ENCODE measurements at regions not wholly inside any gene's neighbourhood (a gene's known extent, or its start where the extent isn't known, plus 50 kb on each side); places are given as distances from the start of the nearest gene placed in this dataset.
A peak's percentile ranks its signal among the peaks of the same experiment; 100 is the strongest.
"Not testable (repeated sequence)": the region's sequence is repeated elsewhere in the genome, so short reads cannot be mapped to it uniquely, and the experiment has no call there.

DNA sequence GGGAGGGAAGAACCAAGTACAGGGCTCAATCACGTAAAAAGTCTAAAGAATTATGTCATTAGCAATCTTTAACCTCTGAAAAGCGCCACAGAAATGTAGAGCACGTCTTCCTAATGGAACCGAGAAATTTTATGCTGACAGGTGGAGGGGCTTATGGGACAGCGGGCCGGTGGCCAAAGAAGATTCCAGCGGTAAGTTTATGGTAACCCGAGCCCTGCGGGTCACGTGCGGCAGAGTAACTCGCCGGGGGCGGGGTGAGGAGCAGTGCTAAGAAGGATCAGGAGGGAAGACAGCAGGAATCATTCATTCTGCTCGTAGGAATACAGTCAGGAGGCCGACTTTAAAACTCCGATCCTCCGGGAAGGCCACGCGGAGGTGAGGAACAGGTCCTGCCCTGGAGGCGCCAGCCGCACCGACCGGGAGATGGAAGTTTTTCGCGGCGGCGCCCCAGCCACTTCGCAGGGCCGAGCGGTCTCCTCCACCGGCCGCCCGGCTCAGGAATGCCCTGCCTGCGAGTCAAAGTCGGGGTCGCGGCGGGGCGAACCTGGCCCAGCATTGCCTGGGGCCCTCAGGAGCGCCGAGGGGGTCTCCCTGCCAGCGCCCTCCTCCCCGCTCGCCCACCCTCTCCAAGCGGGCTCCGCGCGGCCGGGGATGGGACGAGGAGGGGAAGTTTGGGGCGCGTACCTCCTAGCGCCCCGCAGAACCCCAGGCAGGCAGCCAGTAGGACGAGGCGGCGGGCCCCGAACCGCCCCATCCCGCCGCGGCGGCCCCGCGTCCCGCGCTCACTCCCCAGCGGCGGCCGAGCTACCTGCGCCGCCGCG, 101.8 kb downstream of the ESM1 start:
- DNase-seq: no peak

GRCh38 chr5:54882841-54883240, 102.6 kb downstream of the ESM1 start:
- DNase-seq: no peak

DNA sequence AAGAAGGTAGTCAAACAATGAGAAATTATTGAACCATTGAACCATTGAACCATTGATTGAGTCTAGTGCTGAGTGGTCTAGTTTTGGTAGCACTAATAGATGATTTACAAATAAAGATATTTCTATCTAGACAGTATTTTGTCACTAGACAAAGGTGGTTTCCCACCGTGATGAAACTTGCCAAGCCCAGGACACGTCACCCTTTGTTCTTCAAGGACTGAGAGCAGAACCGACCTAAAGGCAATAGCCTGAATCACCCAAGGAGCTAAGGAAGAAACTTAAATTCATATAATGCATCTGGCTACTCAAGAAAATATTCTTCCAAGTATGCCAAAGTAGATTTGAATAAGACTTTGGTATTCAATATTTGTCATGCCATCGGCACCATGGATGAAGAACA, 103.3 kb downstream of the ESM1 start:
- DNase-seq: no peak

DNA sequence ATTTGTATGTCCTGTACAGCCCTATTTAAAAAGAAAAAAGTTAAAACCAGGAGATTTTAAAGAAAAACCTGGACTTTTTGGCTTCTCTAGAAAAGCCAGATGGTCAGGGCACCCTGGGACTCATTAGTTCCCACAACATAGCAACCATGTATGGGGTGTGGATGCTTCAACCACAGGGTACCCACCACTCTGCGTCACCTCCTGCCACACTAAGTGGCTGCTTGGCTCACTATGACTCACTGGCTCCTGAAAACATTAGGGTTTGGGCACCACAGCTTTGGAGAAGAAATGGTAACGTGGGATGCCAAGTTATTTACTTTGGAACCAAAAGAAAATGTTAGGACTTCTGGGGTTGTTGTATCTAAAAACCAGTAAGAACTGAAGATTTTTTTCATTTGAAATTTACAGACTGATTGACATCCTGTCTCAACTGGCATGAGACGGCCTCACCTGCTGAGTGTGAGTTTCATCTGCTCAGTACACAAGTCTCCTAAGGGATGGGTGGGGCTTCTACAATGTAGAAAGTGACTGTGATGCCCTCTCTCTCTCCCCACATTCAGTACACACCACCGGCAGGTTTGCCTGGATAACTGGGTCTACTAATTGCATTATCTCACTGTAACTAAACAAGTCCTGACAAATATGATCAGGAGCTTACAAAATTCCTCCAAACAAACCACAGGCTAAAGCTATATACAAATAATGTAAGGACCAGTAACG, 103.9 kb downstream of the ESM1 start:
- DNase-seq: no peak

- DNase-seq: no peak
These were observed 108.4 kb downstream of the ESM1 start for GRCh38 chr5:54876976-54877375.

GRCh38 chr5:54876556-54876955, 108.8 kb downstream of the ESM1 start:
- DNase-seq: no peak

DNA sequence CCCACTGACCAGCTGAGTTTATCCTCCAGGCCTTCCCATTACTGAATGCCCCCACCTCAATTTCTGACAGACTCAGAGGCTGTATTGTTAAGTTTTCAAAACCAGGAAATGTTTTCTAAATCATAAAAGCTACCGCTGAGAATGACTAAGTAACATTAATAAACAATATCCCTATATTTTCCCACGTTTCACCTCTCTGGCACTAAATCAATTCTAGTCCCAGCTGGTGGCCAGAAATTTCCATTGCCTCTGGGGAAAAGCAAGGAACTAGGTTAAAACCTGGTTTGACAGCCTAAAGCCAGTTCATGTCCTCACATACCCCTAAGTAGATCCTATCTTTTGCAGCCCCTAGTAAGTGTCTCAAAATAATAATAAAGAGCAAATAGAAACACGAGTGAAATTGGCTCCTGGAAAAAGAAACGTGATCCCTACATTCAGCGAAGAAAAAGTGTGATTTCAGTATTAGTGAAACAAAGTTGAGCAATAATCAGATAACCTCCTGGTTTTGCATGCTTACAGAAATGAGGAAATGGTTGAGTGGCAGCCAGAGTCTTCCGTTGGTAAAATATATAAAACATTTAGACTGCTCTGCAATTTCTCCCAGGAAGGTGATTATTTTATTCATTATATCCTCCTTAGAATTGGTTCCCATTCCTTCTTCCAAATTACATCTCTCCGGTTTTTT, 110.9 kb downstream of the ESM1 start:
- no peak for DNase-seq

DNA sequence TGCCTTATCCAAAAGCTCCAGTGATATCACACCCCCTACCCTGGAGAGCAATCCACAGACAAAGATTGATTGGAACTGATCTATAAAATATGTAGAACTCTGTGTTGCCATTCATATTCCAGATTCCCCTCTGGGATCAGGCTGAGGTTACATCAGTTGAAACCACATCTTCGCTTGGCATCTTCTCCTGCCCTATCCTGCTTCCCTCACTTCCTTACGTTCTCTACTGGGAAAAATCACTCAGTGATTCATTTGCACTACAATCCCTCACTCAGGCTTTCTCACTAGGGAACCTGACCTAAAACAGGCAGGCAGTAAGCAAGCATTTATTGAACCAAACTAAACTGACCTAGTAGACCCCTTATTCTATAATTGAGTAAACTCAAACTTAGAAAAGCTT, 111.7 kb downstream of the ESM1 start:
- DNase-seq: no peak

- no peak for DNase-seq
These were observed 112.6 kb downstream of the ESM1 start for GRCh38 chr5:54872810-54873209.

DNA sequence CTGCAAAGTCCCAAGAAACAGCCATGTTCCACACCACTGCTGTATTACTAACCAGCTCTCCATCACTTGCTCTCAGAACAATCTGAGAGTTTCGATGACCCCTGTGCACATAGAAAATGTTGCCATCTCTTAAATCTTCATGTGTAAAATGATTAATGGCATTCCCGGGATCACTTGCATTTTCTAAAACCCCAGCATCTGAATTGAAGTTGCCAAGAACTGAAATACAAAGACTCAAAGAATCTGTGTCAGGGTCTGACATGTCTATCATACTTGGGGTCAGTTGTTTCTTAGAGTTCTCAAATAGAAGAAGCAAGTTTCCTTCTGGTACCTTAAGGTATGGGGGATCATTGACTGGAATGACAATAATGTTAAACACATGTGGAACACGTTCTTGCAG, 115.1 kb downstream of the ESM1 start:
- no peak for DNase-seq

DNA sequence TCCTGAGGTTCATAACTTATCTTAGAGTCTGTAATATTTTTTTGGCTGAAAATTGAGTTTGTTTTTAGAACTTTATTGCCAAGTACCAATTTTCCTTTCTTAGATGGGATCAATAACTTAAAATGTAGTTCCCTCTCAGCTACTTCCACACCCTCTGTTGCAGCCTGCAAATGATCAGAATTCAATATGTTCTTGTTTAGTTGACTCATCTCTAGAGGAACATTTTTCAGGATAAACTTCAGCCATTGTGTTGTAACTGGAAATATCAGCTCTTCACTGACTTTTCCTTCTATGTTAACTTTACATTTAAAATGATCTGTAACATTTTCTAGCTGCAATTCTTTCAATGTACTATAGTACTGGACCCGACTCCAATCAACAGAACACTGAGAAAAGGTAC, 115.7 kb downstream of the ESM1 start:
- no peak for DNase-seq

GRCh38 chr5:54868511-54869483, 116.6 kb downstream of the ESM1 start:
- no peak for DNase-seq

DNA sequence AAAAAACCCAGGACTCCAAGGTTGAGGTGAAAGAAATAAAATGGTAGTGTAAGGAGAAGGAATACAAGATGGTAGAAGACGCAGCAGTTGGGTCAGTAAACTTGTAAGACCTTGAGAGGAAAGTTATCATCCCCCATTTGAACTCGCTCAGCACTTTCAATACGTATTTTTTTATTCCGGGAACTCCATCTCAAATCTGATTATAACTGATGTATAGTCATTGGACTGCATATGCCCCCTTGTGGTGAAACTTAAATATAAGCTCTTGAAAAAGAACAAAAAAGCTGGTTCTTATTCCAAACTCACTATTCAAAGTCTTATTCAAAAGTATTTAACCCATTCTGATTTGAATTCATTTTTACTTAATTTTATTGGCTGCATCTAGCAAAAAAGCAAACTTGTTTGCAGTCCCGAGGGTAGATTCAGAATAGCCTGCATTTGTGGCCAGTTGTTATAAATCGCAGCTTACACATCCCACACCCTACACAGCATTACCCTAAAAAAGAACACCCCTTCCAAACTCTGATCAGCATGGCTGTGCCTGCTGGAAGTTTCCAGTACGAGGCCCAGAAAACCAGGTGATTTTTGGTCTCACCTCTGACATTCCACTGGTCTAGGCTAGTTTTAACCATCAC, 118.0 kb downstream of the ESM1 start:
- DNase-seq: peak; percentile 72

DNA sequence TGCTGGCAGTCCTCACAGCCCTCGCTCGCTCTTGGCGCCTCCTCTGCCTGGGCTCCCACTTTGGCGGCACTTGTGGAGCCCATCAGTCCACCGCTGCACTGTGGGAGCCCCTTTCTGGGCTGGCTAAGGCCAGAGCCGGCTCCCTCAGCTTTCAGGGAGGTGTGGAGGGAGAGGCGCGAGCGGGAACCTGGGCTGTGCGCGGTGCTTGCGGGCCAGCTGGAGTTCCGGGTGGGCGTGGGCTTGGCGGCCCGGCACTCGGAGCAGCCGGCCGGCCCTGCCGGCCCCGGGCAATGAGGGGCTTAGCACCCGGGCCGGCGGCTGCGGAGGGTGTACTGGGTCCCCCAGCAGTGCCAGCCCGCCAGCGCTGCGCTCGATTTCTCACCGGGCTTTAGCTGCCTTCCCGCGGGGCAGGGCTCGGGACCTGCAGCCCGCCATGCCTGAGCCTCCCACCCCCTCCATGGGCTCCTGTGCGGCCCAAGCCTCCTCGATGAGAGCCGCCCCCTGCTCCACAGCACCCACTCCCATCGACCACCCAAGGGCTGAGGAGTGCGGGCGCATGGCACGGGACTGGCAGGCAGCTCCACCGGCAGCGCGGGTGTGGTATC, 120.4 kb downstream of the ESM1 start:
- not testable (repeated sequence) for DNase-seq

GRCh38 chr5:54862036-54862435, 123.4 kb downstream of the ESM1 start:
- DNase-seq: no peak

DNA sequence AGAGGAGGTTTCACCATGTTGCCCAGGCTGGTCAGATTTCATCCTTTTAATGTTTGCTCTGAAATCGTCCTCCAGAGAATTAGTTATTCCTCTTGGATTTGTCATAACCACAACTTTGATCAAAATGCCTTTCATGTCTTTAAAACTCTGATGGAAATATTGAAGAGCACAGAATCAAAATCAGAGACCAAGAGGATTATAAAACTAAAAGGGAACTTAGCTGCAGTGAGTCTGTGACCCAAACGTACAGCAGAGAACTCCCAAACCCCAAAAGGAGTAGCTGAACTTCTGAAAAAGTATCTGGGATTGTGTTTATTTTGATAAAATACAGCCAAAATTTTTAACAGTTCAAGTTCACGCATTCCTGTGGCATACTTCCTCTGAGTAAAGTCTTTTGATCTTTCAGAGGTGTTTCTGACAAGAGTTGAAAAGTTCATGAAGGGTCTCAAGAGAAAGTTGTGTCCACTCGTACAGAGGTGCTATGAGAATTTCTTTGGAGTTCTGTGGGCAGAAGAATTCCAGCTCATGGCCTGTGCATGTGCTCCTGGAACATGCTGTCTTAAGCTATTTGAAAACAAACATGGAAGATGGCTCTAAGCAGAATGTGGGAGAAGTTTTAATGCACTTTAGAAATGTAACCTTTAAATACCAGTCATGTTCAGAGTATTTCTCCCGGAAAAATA, 124.0 kb downstream of the ESM1 start:
- no peak for DNase-seq

DNA sequence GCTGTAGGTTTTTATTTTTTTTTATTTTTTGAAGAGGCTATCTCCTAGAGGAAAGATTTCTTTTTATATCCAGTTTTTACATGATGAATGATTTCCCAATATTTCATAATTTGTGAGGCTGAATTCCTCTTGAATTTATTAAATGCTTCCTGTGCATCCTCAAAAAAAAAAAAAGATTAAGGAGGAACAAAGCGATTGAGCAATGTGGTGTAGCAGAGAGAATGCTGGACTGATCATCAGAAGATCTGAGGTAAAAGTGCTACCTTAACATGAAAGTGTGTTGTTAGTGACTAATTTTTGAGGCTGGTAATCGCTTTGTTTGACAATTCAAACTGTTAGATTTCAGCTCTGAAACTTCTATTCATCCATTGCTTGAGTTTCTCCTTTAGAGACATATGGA, 125.1 kb downstream of the ESM1 start:
- no peak for DNase-seq

- DNase-seq: no peak
These were observed 126.1 kb downstream of the ESM1 start for GRCh38 chr5:54859316-54859715.

DNA sequence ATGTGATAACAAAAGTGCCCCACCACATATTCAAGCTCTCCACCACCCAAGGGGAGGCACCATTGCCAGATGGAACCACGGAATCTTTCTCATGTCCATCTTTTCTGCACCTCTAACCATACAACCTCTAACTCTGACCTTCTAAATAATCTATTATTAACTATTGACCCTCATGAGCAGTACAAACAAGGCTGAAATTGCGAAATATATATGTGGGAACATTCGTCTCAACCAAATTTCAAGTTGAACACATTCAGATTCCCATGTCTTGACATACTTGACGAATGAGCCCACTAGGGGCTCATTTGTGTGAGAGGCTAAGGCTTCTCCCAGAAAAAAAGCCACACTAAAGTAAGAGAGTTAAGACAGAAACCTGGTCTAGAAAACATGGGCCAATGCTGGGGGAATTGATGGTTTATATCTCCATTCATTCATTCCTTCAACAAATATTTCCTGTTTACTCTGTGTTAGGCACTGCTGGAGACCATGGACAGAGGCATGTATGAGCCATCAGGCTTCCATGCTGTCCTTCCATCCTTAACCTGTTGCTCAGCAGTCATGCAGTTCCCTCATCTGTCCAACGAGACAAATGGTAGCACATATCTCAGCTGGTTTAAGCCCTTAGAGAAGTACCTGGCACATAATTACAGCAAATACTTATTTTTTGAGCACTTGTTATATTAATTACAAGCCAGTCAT, 130.4 kb downstream of the ESM1 start:
- DNase-seq: no peak

- no peak for DNase-seq
These were observed 133.4 kb downstream of the ESM1 start for GRCh38 chr5:54852007-54852406.

Data from midbrain (tissue), 1 donor.